ENCODE measurements at regions not wholly inside any gene's neighbourhood (a gene's known extent, or its start where the extent isn't known, plus 50 kb on each side); places are given as distances from the start of the nearest gene placed in this dataset.
"Not testable (repeated sequence)": the region's sequence is repeated elsewhere in the genome, so short reads cannot be mapped to it uniquely, and the experiment has no call there.

DNA sequence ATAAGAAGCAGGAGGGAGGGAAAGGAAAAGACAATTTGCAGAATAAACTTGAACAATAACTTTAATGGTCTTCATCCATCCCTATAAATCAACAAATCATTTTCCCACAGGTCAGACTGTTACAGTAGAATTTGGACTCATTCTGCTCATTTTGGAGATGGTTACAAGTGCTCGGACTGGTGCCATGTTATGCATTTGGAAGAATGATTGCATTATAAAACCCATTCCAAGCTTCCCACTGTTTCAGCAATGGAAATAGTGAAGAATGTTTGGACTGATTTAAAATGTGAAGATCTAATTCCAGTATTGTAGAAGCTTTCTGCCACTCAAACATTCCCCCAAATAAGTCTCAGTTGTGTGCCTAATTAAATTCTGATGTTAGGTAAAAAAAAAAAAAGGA lies 99.7 kb upstream of the ZEB1 start:
- Histone ChIP-seq H3K4me1 (peaks cover 0 to 8% (median 0%) of the 10 kb centered on the region in 12 donors), H3K27me3 (no peaks in the 10 kb centered on the region), H3K27ac (no peak overlapping the region), H3K36me3 (no peaks in the 10 kb centered on the region), H3K4me3 (no peak overlapping the region), H3K9me3 (peaks cover 0 to 4% (median 0%) of the 10 kb centered on the region in 12 donors)
- TF ChIP-seq, protein P1, sequence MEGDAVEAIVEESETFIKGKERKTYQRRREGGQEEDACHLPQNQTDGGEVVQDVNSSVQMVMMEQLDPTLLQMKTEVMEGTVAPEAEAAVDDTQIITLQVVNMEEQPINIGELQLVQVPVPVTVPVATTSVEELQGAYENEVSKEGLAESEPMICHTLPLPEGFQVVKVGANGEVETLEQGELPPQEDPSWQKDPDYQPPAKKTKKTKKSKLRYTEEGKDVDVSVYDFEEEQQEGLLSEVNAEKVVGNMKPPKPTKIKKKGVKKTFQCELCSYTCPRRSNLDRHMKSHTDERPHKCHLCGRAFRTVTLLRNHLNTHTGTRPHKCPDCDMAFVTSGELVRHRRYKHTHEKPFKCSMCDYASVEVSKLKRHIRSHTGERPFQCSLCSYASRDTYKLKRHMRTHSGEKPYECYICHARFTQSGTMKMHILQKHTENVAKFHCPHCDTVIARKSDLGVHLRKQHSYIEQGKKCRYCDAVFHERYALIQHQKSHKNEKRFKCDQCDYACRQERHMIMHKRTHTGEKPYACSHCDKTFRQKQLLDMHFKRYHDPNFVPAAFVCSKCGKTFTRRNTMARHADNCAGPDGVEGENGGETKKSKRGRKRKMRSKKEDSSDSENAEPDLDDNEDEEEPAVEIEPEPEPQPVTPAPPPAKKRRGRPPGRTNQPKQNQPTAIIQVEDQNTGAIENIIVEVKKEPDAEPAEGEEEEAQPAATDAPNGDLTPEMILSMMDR (IDR thresholded peaks at IDR 0.05), result no peak
- no peak for TF ChIP-seq POLR2A (IDR thresholded peaks at IDR 0.05)
- intact Hi-C loops (cut with DNase I), result no loop called here
- WGBS, 4 donors, result 84 to 94% (median 89%) methylated on average over 1 of the region's 1 CpG
- DNase-seq, result no peak
- ATAC-seq, result no peak

DNA sequence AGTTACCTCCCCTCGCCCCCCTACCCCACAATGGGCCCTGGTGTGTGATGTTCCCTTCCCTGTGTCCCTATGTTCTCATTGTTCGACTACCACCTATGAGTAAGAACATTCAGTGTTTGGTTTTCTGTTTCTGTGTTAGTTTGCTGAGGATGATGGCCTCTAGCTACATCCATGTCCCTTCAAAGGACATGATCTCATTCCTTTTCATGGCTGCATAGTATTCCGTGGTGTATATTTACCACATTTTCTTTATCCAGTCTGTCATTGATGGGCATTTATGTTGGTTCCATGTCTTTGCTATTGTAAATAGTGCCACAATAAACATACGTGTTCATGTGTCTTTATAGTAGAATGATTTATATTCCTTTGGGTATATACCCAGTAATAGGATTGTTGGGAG lies 90.2 kb upstream of the ZEB1 start:
- intact Hi-C loops (cut with DNase I); H3K27me3 ChIP-seq; H3K27ac ChIP-seq; H3K4me1 ChIP-seq; DNase-seq; H3K4me3 ChIP-seq; H3K36me3 ChIP-seq; H3K9me3 ChIP-seq; ATAC-seq: not testable (repeated sequence)
- 92 to 93% (median 93%) methylated on average over 4 of the region's 4 CpGs for WGBS, 4 donors

DNA sequence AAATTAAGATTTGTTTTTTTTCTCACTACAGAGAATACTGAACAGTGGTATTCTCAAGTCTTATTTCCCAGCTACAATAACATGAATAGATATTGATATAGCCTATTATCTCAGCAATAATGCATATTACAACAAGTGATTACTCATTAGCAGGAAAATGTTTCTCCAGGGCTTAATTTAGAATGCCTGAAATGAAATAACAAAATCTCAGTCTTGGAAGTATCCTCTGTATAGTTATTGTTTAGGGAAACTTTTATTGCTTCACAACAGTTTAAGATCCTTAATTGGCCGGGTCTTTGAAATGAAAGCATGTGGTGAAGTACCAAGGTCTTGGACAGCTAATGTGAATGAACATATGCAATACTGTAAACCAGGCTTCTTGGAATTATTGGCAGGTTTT lies 79.1 kb upstream of the ZEB1 start:
- 91 to 100% (median 94%) methylated on average over 1 of the region's 1 CpG for WGBS, 4 donors
- intact Hi-C loops (cut with DNase I), result no loop called here
- DNase-seq (no peak), ATAC-seq (no peak)
- H3K27me3 ChIP-seq, result no peaks in the 10 kb centered on the region
- TF ChIP-seq, protein P1 (IDR thresholded peaks at IDR 0.05), result no peak
- no peak for TF ChIP-seq POLR2A (IDR thresholded peaks at IDR 0.05)
- peaks cover 0 to 34% (median 0%) of the 10 kb centered on the region in 12 donors for H3K9me3 ChIP-seq
- no peak overlapping the region for H3K27ac ChIP-seq
- H3K4me1 ChIP-seq, result peaks cover 0 to 8% (median 0%) of the 10 kb centered on the region in 12 donors
- no peaks in the 10 kb centered on the region for H3K36me3 ChIP-seq
- H3K4me3 ChIP-seq, result no peak overlapping the region

DNA sequence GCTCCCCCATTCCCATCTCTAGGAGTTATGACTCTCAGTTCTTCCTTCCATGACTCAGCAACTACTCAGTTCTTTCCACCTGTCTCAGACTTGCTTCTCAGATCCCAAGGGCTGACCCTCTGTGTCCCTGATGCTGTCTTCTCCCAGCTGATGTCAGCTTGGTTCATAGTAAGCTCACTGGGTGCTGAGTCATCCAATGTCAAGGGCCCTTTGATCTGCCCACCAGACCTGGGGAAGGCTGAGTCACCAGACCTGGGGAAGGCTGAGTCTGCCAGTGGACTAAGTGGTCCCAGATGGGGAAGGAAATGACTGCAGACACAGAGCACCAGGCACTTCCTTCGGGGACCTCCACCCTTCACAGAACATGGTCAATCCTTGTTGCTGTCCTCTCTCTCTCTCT lies 76.1 kb upstream of the ZEB1 start:
- TF ChIP-seq POLR2A (IDR thresholded peaks at IDR 0.05), result no peak
- TF ChIP-seq, protein P1 (IDR thresholded peaks at IDR 0.05), result no peak
- Histone ChIP-seq H3K27ac (no peak overlapping the region), H3K27me3 (no peaks in the 10 kb centered on the region), H3K9me3 (peaks cover 0 to 15% (median 0%) of the 10 kb centered on the region in 12 donors), H3K4me3 (no peak overlapping the region), H3K4me1 (peaks cover 0 to 8% (median 0%) of the 10 kb centered on the region in 12 donors), H3K36me3 (no peaks in the 10 kb centered on the region)
- peak in 3 of 4 donors; percentile 64 to 89 (median 68) for ATAC-seq
- DNase-seq, result peak in 1 of 5 donors; percentile 69
- intact Hi-C loops (cut with DNase I), result no loop called here
- WGBS, 4 donors, result 44 to 69% (median 59%) methylated on average over 1 of the region's 1 CpG

DNA sequence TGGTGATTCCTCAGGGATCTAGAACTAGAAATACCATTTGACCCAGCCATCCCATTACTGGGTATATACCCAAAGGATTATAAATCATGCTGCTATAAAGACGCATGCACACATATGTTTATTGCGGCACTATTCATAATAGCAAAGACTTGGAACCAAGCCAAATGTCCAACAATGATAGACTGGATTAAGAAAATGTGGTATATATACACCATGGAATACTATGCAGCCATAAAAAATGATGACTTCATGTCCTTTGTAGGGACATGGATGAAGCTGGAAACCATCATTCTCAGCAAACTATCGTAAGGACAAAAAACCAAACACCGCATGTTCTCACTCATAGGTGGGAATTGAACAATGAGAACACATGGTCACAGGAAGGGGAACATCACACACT lies 67.9 kb upstream of the ZEB1 start:
- H3K36me3 ChIP-seq; ATAC-seq; H3K27me3 ChIP-seq; H3K4me1 ChIP-seq; H3K4me3 ChIP-seq; H3K27ac ChIP-seq; DNase-seq; intact Hi-C loops (cut with DNase I): not testable (repeated sequence)
- peaks cover 0 to 34% (median 2%) of the 10 kb centered on the region in 12 donors for H3K9me3 ChIP-seq
- WGBS, 4 donors, result 91 to 97% (median 95%) methylated on average over 4 of the region's 4 CpGs

All from heart left ventricle (tissue), 16 donors.